Vagina (tissue), 2 donors: ENCODE measurements at regions not wholly inside any gene's neighbourhood (a gene's known extent, or its start where the extent isn't known, plus 50 kb on each side); places are given as distances from the start of the nearest gene placed in this dataset.

ENCODE experiments used
- POLR2A ChIP-seq, 2 donors: fragments of 450-650 bp; IDR thresholded peaks; one replicate each; pipeline ENCODE4 v1.6.1; 2017; ENCODE audit warnings: antibody characterized with exemption in 2 of 2, mild to moderate bottlenecking in 2 of 2, moderate library complexity in 2 of 2
- POLR2AphosphoS5 ChIP-seq, 2 donors: sonication (generic); formaldehyde crosslinking; IDR thresholded peaks; one replicate each; pipeline ENCODE4 v1.9.0; 2017; ENCODE audit warnings: antibody characterized with exemption in 2 of 2, mild to moderate bottlenecking in 2 of 2, low read depth in 1 of 2; ENCODE audit not compliant: insufficient read depth in 1 of 2
- TF ChIP-seq, protein P1 (sequence below), 3 experiments: fragments of 450-650 bp in 2 of 3; fragments of 200-600 bp in 1 of 3; sonication (generic) in 1 of 3; IDR thresholded peaks; one replicate each; pipeline ENCODE4 v1.5.1; 2017 to 2019; ENCODE audit warnings: antibody characterized with exemption in 3 of 3, mild to moderate bottlenecking in 2 of 3, moderate library complexity in 2 of 3

DNA sequence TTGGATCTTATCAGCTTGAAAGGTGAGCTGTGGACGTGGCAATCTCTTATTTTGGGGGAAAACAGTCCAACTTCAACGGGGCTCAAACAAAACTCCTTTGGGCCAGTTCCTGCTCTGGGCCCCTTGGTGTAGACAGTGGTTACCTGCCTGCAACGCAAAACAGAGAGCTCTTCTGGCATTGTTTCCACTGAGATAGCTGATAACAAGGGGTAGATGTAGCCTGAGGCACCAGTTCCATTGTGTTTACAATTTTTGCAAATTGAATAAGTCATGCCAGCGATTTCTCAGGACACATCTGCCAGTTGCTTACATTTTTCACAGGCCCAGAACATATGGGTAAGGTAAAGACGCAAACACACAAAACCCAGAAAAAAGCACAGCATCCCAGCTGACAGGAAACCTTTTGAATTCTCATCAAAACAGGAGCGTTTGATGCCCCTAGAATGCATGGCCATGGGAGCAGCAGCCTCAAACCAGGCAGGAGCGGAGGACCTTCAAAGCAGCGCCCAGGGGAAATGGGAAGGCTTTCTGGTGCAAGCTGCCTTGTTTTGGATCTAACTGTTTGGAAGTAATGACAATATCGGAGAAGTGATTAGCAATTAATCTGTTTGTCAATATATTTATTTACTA is 259.7 kb downstream of the AACS start:
- TF ChIP-seq POLR2A (IDR thresholded peaks at IDR 0.05) (no peak), POLR2AphosphoS5 (IDR thresholded peaks at IDR 0.05; ENCODE audit: insufficient read depth in 1 of 2, low read depth in 1 of 2) (no peak)
- TF ChIP-seq, protein P1, sequence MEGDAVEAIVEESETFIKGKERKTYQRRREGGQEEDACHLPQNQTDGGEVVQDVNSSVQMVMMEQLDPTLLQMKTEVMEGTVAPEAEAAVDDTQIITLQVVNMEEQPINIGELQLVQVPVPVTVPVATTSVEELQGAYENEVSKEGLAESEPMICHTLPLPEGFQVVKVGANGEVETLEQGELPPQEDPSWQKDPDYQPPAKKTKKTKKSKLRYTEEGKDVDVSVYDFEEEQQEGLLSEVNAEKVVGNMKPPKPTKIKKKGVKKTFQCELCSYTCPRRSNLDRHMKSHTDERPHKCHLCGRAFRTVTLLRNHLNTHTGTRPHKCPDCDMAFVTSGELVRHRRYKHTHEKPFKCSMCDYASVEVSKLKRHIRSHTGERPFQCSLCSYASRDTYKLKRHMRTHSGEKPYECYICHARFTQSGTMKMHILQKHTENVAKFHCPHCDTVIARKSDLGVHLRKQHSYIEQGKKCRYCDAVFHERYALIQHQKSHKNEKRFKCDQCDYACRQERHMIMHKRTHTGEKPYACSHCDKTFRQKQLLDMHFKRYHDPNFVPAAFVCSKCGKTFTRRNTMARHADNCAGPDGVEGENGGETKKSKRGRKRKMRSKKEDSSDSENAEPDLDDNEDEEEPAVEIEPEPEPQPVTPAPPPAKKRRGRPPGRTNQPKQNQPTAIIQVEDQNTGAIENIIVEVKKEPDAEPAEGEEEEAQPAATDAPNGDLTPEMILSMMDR (IDR thresholded peaks at IDR 0.05): no peak
